ENCODE measurements at regions not wholly inside any gene's neighbourhood (a gene's known extent, or its start where the extent isn't known, plus 50 kb on each side); places are given as distances from the start of the nearest gene placed in this dataset.

DNA sequence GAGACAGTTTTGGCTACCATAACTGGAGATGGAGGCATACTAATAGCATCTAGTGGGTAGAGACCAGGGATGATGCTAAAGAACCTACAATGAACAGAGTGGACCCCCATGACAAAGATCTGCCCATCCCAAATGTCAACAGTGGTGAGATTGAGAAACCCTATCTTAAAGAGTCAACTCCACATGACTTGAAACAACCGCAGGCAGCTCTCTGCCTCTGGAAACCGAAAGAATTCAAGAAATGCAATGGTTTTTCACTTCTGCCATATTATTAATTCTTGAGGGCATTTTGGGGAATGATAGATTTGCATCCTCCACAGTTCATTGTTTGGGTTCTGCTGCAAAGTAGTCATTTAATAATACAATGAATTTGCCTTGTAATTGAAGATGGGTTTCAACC is 463.4 kb downstream of the MAFB start:
- Histone ChIP-seq H3K79me2 (ENCODE audit: low read length) (no peaks in the 10 kb centered on the region), H3K9ac (ENCODE audit: low read length) (no peak overlapping the region), H3K9me3 (ENCODE audit: insufficient read depth, low read length) (no peaks in the 10 kb centered on the region), H3K27me3 (ENCODE audit: low read depth, low read length) (peaks cover 6% of the 10 kb centered on the region), H4K20me1 (ENCODE audit: insufficient read depth, low read length) (no peaks in the 10 kb centered on the region), H2AFZ (ENCODE audit: low read depth, low read length) (no peak overlapping the region), H3K36me3 (replicated peaks; ENCODE audit: low read depth, low read length) (no peaks in the 10 kb centered on the region), H3K4me3 (ENCODE audit: low read length) (no peak overlapping the region), H3K4me2 (ENCODE audit: low read length) (no peak overlapping the region), H3K27ac (ENCODE audit: low read length) (no peak overlapping the region), H3K4me1 (ENCODE audit: low read length) (no peaks in the 10 kb centered on the region)
- TF ChIP-seq EZH2phosphoT487 (IDR thresholded peaks at IDR 0.05; ENCODE audit: low read depth) (no peak), CTCF (IDR thresholded peaks at IDR 0.05; ENCODE audit: low read depth, low read length) (no peak)

GRCh38 chr20:40223810-40224209 is 465.2 kb downstream of the MAFB start:
- Histone ChIP-seq H2AFZ (ENCODE audit: low read depth, low read length) (no peak overlapping the region), H3K9me3 (ENCODE audit: insufficient read depth, low read length) (no peaks in the 10 kb centered on the region), H3K4me2 (ENCODE audit: low read length) (no peak overlapping the region), H4K20me1 (ENCODE audit: insufficient read depth, low read length) (no peaks in the 10 kb centered on the region), H3K36me3 (replicated peaks; ENCODE audit: low read depth, low read length) (no peaks in the 10 kb centered on the region), H3K27ac (ENCODE audit: low read length) (no peak overlapping the region), H3K27me3 (ENCODE audit: low read depth, low read length) (no peaks in the 10 kb centered on the region), H3K4me1 (ENCODE audit: low read length) (no peaks in the 10 kb centered on the region), H3K4me3 (ENCODE audit: low read length) (no peak overlapping the region), H3K79me2 (ENCODE audit: low read length) (no peaks in the 10 kb centered on the region), H3K9ac (ENCODE audit: low read length) (no peak overlapping the region)
- TF ChIP-seq CTCF (IDR thresholded peaks at IDR 0.05; ENCODE audit: low read depth, low read length) (no peak), EZH2phosphoT487 (IDR thresholded peaks at IDR 0.05; ENCODE audit: low read depth) (no peak)

DNA sequence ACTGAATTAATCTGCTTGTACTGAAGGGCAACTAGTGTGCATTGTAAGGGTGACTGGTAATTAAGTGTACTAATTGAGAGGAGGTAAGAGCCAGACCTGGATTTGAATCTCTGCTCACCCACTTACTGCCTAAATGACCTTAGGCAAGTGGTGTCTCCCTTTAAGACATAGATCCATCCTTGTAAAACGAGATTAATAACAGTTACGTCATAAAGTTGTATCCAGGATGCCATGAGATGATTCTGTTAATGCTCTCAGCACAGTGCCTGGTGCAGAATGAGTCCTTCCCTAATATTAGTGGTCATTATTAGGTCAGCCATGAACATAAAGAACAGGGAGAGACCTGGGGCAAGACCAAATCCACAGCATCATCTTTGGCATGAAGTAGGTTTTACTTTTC is 470.1 kb downstream of the MAFB start:
- Histone ChIP-seq H3K4me3 (ENCODE audit: low read length) (no peak overlapping the region), H3K4me1 (ENCODE audit: low read length) (no peaks in the 10 kb centered on the region), H3K4me2 (ENCODE audit: low read length) (no peak overlapping the region), H3K9me3 (ENCODE audit: insufficient read depth, low read length) (no peaks in the 10 kb centered on the region), H4K20me1 (ENCODE audit: insufficient read depth, low read length) (no peaks in the 10 kb centered on the region), H3K79me2 (ENCODE audit: low read length) (no peaks in the 10 kb centered on the region), H3K36me3 (replicated peaks; ENCODE audit: low read depth, low read length) (no peaks in the 10 kb centered on the region), H3K27me3 (ENCODE audit: low read depth, low read length) (no peaks in the 10 kb centered on the region), H3K9ac (ENCODE audit: low read length) (no peak overlapping the region), H2AFZ (ENCODE audit: low read depth, low read length) (no peak overlapping the region), H3K27ac (ENCODE audit: low read length) (no peak overlapping the region)
- TF ChIP-seq EZH2phosphoT487 (IDR thresholded peaks at IDR 0.05; ENCODE audit: low read depth) (no peak), CTCF (IDR thresholded peaks at IDR 0.05; ENCODE audit: low read depth, low read length) (no peak)

DNA sequence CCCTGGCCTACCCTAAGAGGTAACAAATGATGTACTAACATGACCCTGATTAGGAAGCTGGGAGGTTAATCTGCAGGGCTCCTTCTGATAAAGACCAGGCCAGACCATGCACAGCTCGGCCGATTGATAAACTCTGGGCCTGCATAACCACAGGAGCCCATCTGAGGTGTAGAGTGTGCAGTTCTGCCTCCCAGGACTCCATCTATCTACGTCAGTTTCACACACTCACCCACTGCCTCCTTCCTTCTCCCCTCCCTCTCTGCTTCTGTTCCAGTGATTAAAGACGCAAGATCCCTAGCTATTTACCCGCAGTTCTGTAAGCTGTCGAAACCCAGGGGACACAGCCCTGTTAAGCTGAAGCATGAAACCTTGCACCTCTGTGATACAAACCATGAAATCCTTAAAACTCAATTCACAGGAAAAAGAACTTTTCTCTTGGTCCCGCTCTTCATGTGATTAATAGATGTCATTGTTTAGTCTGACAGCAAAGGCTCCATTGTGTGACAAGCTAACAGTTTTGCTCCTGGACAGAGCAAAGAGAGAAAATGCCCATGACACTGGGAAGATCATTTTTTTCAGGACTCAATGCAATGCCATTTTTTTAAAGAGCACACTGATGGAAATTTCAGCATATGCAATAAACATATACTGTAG is 470.6 kb downstream of the MAFB start:
- H2AFZ ChIP-seq (ENCODE audit: low read depth, low read length): no peak overlapping the region
- H3K27ac ChIP-seq (ENCODE audit: low read length): no peak overlapping the region
- TF ChIP-seq EZH2phosphoT487 (IDR thresholded peaks at IDR 0.05; ENCODE audit: low read depth): no peak
- no peak for TF ChIP-seq CTCF (IDR thresholded peaks at IDR 0.05; ENCODE audit: low read depth, low read length)
- no peaks in the 10 kb centered on the region for H3K27me3 ChIP-seq (ENCODE audit: low read depth, low read length)
- no peaks in the 10 kb centered on the region for H3K4me1 ChIP-seq (ENCODE audit: low read length)
- no peaks in the 10 kb centered on the region for H3K9me3 ChIP-seq (ENCODE audit: insufficient read depth, low read length)
- no peak overlapping the region for H3K9ac ChIP-seq (ENCODE audit: low read length)
- H4K20me1 ChIP-seq (ENCODE audit: insufficient read depth, low read length): no peaks in the 10 kb centered on the region
- no peak overlapping the region for H3K4me3 ChIP-seq (ENCODE audit: low read length)
- H3K79me2 ChIP-seq (ENCODE audit: low read length): no peaks in the 10 kb centered on the region
- H3K4me2 ChIP-seq (ENCODE audit: low read length): no peak overlapping the region
- no peaks in the 10 kb centered on the region for H3K36me3 ChIP-seq (replicated peaks; ENCODE audit: low read depth, low read length)
